Activated naive CD8-positive, alpha-beta T cell treated with anti-CD3 and anti-CD28 coated beads, Interleukin-2, amount 10 ng/mL, durations not matched to agents 7 days and 5 days (primary cell): ENCODE measurements at regions not wholly inside any gene's neighbourhood (a gene's known extent, or its start where the extent isn't known, plus 50 kb on each side); places are given as distances from the start of the nearest gene placed in this dataset.

ENCODE experiments used
- ATAC-seq: fragments of 150-1000 bp; cut with Tn5 transposase; one replicate; pipeline ENCODE4 v1.10.0; 2021; ENCODE audit warnings: low read depth, moderate library complexity
- POLR2A ChIA-PET: fragments of 350-600 bp; sonication (Branson Sonifier 250); formaldehyde crosslinking; loops from one replicate; lab custom pipeline; 2021; ENCODE audit warnings: antibody characterized with exemption; lab: Charles Lee
- DNase-seq: peaks from one replicate; pipeline ENCODE4 v3.0.0; 2021
- H3K27ac Mint-ChIP-seq: one replicate; pipeline ENCODE4 v1.8.0; 2022; ENCODE audit warnings: mild to moderate bottlenecking, mixed read lengths
- H3K27me3 Mint-ChIP-seq: one replicate; pipeline ENCODE4 v1.8.0; 2022; ENCODE audit warnings: mild to moderate bottlenecking, moderate library complexity, mixed read lengths
- H3K36me3 Mint-ChIP-seq: one replicate; pipeline ENCODE4 v1.8.0; 2021; ENCODE audit warnings: mild to moderate bottlenecking, mixed read lengths
- H3K4me1 Mint-ChIP-seq: one replicate; pipeline ENCODE4 v1.8.0; 2021; ENCODE audit warnings: mixed read lengths
- H3K4me3 Mint-ChIP-seq: one replicate; pipeline ENCODE4 v1.8.0; 2022; ENCODE audit warnings: mild to moderate bottlenecking, moderate library complexity, mixed read lengths
- H3K9me3 Mint-ChIP-seq: one replicate; pipeline ENCODE4 v1.8.0; 2021; ENCODE audit warnings: mixed read lengths

DNA sequence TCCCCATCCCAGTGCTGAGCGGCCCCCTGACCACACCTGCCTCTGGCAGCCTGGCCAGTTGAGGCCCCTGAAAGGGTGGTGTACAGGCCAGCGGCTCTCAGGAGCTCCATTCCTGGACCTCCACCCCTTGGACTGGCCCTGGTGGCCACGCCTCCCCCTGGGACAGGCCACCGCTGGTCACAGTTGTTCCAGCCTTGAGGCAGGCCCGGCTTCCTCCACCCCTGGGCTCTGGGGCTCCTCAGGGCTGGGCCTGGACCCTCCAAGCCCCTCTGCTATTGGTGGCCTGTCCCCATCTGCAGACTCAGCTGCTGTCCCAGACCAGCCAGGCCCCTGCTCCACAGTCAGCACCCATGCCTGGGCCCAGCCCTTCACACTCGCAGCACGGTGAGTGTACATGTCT is 93.2 kb upstream of the NKX1-1 start:
- H3K27ac Mint-ChIP-seq, result no peak overlapping the region
- H3K27me3 Mint-ChIP-seq, result no peaks in the 10 kb centered on the region
- H3K4me1 Mint-ChIP-seq, result no peaks in the 10 kb centered on the region
- H3K9me3 Mint-ChIP-seq, result no peaks in the 10 kb centered on the region
- no peak overlapping the region for H3K4me3 Mint-ChIP-seq
- POLR2A ChIA-PET, result no interaction called here
- ATAC-seq, result no peak
- peak; percentile 16 for DNase-seq
- no peaks in the 10 kb centered on the region for H3K36me3 Mint-ChIP-seq

DNA sequence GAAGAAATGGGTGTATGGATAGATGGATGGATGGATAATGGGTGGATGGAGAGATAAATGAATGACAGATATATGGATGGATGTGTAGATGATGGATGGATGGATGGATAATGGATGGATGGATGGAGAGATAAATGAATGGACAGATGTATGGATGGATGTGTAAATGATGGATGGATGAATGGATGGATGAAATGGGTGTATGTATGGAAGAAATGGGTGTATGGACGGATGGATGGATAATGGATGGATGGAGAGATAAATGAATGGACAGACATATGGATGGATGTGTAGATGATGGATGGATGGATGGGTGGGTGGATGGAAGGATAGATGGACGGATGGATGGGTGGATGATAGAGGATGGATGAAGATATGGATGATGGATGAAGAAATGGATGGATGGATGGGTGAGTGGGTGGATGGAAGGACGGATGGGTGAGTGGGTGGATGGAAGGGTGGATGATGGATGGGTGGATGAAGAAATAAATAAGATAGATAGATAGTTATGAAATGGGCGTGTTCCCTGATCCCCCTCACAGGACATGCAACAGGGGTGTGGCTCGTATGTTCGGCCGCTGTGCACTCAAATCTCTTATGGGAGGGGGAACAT is 91.1 kb upstream of the NKX1-1 start:
- Mint-ChIP-seq H3K27ac (no peak overlapping the region), H3K27me3 (no peaks in the 10 kb centered on the region), H3K36me3 (no peaks in the 10 kb centered on the region), H3K4me1 (no peaks in the 10 kb centered on the region), H3K9me3 (no peaks in the 10 kb centered on the region), H3K4me3 (no peak overlapping the region)
- DNase-seq, result no peak
- ATAC-seq, result no peak
- POLR2A ChIA-PET, result no interaction called here

DNA sequence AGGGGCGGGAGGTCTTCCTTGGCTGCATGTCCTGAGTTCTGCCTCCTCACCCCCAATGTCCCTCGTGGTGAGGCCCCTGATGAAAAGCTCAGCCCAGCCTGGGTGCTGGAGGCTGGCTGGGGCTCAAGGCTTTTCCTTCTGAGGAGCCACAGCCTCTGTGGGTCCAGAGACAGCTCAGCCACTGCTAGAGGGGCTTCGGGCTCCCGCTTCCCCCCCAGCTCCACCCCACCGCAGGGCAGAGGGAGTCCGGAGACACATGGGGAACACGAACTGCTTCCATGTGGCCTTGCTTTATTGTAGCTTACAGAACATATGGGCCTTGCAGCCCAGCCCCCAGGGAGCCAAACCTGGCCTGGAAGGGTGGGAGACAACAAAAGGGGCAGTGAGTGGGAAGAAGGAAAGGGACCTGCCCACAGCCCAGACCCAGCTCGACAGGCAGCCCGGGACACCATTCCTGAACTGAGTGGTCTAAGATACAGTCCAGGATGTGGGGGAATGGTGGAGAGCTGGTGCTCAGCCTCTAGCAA is 89.9 kb upstream of the NKX1-1 start:
- DNase-seq, result peak; percentile 10
- POLR2A ChIA-PET, result no interaction called here
- no peaks in the 10 kb centered on the region for H3K4me1 Mint-ChIP-seq
- H3K4me3 Mint-ChIP-seq, result no peak overlapping the region
- H3K27me3 Mint-ChIP-seq, result no peaks in the 10 kb centered on the region
- H3K9me3 Mint-ChIP-seq, result no peaks in the 10 kb centered on the region
- no peak overlapping the region for H3K27ac Mint-ChIP-seq
- ATAC-seq, result no peak
- no peaks in the 10 kb centered on the region for H3K36me3 Mint-ChIP-seq

DNA sequence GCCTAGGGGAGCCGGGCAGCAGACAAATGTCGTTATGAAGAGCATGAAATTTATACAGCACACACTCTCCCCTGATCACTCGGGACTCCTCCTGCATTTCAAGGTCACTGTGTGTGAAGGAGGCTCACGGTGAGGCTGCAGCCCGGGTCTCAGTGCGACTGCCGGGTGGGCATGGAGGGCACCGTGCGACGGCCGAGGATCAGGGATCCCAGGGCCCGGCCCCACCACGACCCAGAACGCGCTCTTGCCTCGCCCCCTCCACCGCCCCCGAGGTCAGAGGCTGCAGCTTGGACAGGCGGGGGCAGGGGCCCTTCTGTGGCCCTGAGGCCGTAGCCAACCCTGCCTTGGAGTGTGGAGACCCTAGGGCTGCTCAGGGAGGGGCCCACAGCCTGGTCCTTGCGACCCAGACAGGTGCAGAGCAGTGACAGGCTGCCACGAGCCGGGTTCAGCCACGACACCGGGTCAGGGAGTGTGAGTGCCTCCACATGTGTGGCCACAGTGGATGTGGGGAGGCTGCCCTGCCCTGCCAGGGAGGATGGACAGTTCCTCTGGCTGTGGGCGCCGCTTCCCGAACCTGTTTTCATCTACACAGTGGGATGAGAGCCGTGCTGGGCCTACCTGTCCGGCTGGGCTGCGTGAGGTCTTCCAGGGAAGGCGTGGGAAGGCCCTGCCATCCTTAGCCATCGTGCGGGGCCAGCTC is 89.3 kb upstream of the NKX1-1 start:
- H3K4me1 Mint-ChIP-seq, result no peaks in the 10 kb centered on the region
- no peaks in the 10 kb centered on the region for H3K36me3 Mint-ChIP-seq
- ATAC-seq (no peak), DNase-seq (peak; percentile 14)
- H3K9me3 Mint-ChIP-seq, result no peaks in the 10 kb centered on the region
- POLR2A ChIA-PET, result no interaction called here
- H3K4me3 Mint-ChIP-seq, result no peak overlapping the region
- H3K27ac Mint-ChIP-seq, result no peak overlapping the region
- no peaks in the 10 kb centered on the region for H3K27me3 Mint-ChIP-seq

DNA sequence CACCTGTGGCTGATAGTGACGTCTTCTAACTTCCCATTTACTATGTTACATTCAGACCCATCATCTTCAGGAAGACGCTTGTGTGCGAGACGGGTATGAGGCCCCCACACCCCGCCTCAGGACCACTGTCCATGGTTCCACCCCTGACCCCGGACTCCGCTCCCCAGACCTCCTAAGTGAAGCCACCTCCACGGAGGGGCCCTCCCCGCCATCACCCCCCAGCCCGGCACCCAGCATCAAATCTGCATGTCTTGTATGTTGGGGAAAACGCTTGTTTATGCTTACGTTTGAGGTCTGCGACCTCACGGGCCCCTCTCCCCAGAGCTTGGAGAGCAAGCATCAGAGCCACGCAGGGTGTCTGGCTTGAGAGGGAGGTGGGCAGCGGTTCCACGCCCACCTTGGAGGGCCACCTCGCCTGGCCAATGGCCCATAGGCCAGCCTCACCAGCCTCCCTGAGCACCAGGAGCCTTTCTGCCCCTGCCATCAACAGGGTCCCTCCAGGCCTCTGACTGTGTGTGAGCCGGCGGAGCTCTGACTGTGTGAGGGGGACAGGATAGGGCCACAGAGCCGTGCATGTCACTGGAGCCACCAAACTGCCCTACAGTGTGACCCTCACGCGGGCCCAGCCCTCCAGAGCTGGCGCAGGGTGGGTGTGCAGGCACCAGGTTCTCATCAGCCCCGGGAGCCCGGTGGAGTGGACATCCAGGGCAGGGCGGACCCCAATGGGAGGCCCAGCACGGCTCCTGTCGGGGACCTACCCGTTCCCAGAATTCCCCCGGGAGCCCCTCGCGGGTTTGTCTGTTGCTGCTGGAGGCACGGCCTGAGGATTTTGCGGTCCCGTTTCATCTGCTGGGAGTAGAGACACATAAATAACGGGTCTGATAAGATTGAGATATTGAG is 88.4 kb upstream of the NKX1-1 start:
- Mint-ChIP-seq H3K4me1 (no peaks in the 10 kb centered on the region), H3K27ac (no peak overlapping the region), H3K9me3 (no peaks in the 10 kb centered on the region), H3K4me3 (no peak overlapping the region), H3K27me3 (no peaks in the 10 kb centered on the region), H3K36me3 (no peaks in the 10 kb centered on the region)
- POLR2A ChIA-PET, result no interaction called here
- no peak for ATAC-seq
- peak; percentile 13 for DNase-seq

- Mint-ChIP-seq H3K36me3 (no peaks in the 10 kb centered on the region), H3K27ac (no peak overlapping the region), H3K27me3 (no peaks in the 10 kb centered on the region), H3K4me3 (no peak overlapping the region), H3K9me3 (no peaks in the 10 kb centered on the region), H3K4me1 (no peaks in the 10 kb centered on the region)
- ATAC-seq (no peak), DNase-seq (peak; percentile 17)
- POLR2A ChIA-PET, result no interaction called here
These were observed 87.5 kb upstream of the NKX1-1 start for GRCh38 chr4:1493540-1494287.

- Mint-ChIP-seq H3K27ac (no peak overlapping the region), H3K9me3 (no peaks in the 10 kb centered on the region), H3K36me3 (no peaks in the 10 kb centered on the region), H3K4me1 (no peaks in the 10 kb centered on the region), H3K4me3 (no peak overlapping the region), H3K27me3 (no peaks in the 10 kb centered on the region)
- DNase-seq, result peak; percentile 17
- POLR2A ChIA-PET, result no interaction called here
- ATAC-seq, result no peak
These were observed 86.7 kb upstream of the NKX1-1 start for GRCh38 chr4:1492651-1493539.

DNA sequence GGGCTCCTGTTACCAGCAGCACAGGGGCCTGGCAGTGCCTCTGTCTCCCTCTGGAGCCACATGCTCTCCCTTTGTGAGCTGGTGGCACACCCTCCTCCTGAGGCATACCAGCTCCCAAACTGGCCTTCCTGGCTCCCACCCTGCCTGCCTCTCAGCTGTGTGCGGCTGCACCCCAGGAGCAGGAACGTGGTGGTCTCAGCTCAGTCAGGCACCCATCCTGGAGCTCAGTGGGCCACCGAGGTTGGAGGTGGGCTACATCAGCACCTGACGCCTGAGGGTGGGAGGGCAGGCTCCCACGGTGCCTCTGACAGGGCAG is 85.9 kb upstream of the NKX1-1 start:
- Mint-ChIP-seq H3K27ac (no peak overlapping the region), H3K27me3 (no peaks in the 10 kb centered on the region), H3K4me1 (no peaks in the 10 kb centered on the region), H3K9me3 (peaks cover 7% of the 10 kb centered on the region), H3K36me3 (no peaks in the 10 kb centered on the region), H3K4me3 (no peak overlapping the region)
- ATAC-seq (no peak), DNase-seq (peak; percentile 23)
- POLR2A ChIA-PET, result no interaction called here

DNA sequence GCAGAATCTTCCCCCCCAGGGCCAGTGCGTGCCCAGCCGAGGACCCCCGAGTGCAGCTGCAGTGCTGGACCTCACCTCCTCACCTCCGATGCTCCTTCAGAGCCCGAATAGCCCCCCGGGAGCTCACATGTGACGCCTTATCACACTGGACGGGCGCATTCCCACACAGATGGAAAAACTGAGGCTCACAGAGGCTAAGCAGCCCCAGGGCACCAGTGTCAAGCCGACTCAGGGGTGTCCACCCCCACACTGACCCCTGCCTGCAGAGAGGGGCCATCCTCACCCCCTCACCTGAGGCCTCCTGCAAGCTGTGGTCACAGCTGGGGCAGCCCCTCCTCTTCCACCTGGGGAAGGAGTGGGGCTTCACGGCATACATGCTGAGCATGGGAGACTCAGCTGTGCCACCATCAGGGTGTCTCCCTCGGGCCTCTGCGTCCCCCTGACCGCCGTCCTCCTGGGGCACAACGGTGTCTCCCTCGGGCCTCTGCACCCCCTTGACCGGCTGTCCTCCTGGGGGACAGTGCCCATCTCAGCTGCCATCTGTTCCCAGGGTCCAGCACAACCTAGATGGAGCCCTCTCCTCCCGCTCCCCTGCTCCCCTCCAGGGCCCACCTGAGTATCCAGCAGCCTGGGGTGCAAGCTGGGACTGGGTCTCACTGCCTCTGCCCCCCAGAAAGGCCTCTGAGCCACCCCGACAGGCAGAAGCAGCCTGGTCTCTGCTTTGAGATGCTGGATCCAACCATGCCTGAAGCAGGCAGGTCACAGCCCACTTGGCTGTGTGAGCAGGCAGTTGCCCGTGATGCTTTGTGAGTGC is 85.3 kb upstream of the NKX1-1 start:
- H3K9me3 Mint-ChIP-seq, result peaks cover 9% of the 10 kb centered on the region
- POLR2A ChIA-PET, result no interaction called here
- no peaks in the 10 kb centered on the region for H3K27me3 Mint-ChIP-seq
- no peak overlapping the region for H3K4me3 Mint-ChIP-seq
- DNase-seq (peak; percentile 11), ATAC-seq (no peak)
- H3K27ac Mint-ChIP-seq, result no peak overlapping the region
- no peaks in the 10 kb centered on the region for H3K4me1 Mint-ChIP-seq
- no peaks in the 10 kb centered on the region for H3K36me3 Mint-ChIP-seq

DNA sequence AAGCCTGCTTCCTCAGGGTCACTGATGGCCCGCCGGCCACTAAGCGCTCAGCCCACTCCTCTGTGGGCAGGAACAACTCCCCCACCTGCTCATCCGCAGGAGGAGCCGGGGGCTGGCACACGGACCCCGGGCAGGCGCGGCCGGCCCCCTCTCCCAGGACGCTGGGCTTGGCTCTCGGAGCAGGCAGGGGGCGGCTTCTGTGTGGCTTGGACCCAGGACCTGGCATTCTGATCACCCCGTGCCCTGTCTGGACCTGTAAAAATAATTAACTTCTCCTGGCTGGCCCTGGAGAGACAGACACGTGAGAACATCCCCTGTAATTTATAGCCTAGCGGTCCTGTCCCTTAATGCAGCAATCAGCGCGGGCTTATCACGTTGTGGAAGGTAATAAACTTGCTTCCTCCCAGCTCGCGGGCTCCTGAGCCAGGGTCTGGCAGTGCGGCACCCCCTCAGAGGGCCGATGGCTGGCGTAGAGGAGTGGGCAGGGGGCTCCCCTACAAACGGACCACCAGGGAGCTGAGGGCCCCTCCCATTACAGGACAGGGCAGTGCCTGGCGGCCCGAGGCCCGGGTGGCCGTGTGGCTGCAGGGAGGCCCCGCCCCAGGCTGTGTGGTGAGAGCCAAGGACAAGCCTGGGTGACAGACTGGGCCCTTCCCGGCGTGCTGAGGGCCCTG is 84.5 kb upstream of the NKX1-1 start:
- ATAC-seq, result no peak
- POLR2A ChIA-PET, result no interaction called here
- peak; percentile 19 for DNase-seq
- H3K4me3 Mint-ChIP-seq, result no peak overlapping the region
- H3K36me3 Mint-ChIP-seq, result no peaks in the 10 kb centered on the region
- H3K27ac Mint-ChIP-seq, result no peak overlapping the region
- no peaks in the 10 kb centered on the region for H3K4me1 Mint-ChIP-seq
- no peaks in the 10 kb centered on the region for H3K27me3 Mint-ChIP-seq
- peaks cover 14% of the 10 kb centered on the region for H3K9me3 Mint-ChIP-seq

DNA sequence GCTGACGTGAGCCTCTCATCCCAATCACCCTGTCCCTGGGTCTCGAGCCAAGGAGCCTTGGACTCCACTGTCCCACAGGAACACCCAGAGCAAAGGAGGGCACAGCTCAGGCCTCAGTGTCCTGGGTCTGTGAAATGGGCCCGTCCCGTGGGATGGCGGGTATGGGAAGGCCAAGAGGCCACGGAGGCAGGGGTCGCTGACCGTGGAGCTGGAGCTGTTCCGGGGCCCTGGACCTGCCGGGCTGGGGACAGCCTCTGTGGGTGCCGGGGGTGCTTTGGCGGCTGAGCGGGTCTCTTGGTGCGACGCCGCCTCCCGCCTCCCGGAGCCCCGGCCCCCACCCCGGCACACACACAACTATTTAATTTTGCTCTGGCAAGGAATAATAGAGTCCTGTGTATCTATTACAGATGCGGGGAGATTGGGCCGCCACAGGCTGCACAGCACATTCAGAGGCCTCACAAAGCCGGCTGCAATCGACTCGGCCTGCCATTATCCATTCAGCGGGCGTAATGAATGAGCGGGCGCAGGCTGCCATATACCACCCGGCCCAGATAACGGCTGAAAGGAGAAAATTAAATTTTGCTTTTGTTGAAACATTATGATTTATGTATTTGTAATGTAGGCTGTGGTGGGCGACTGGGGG is 83.9 kb upstream of the NKX1-1 start:
- no peak overlapping the region for H3K27ac Mint-ChIP-seq
- ATAC-seq (no peak), DNase-seq (peak; percentile 17)
- no peak overlapping the region for H3K4me3 Mint-ChIP-seq
- H3K36me3 Mint-ChIP-seq, result no peaks in the 10 kb centered on the region
- H3K27me3 Mint-ChIP-seq, result no peaks in the 10 kb centered on the region
- H3K9me3 Mint-ChIP-seq, result peaks cover 19% of the 10 kb centered on the region
- POLR2A ChIA-PET, result no interaction called here
- no peaks in the 10 kb centered on the region for H3K4me1 Mint-ChIP-seq
